Osteocyte (in vitro differentiated cells): ENCODE measurements at regions not wholly inside any gene's neighbourhood (a gene's known extent, or its start where the extent isn't known, plus 50 kb on each side); places are given as distances from the start of the nearest gene placed in this dataset.

Experiments
- DNase-seq: peaks from one replicate; pipeline ENCODE4 v3.0.0; 2021; ENCODE audit warnings: mixed read lengths; ENCODE audit not compliant: unreplicated experiment; ENCODE audit errors: extremely low spot score
- H3K27ac Mint-ChIP-seq: one replicate; pipeline ENCODE4 v1.8.0; 2021; ENCODE audit warnings: mild to moderate bottlenecking, mixed read lengths; ENCODE audit not compliant: unreplicated experiment
- H3K27me3 Mint-ChIP-seq: one replicate; pipeline ENCODE4 v1.8.0; 2021; ENCODE audit warnings: mixed read lengths; ENCODE audit not compliant: unreplicated experiment
- H3K36me3 Mint-ChIP-seq: one replicate; pipeline ENCODE4 v1.8.0; 2021; ENCODE audit warnings: mixed read lengths; ENCODE audit not compliant: unreplicated experiment
- H3K4me1 Mint-ChIP-seq: one replicate; pipeline ENCODE4 v1.8.0; 2021; ENCODE audit warnings: mixed read lengths; ENCODE audit not compliant: unreplicated experiment
- H3K4me3 Mint-ChIP-seq: one replicate; pipeline ENCODE4 v1.8.0; 2021; ENCODE audit warnings: mild to moderate bottlenecking, moderate library complexity, mixed read lengths; ENCODE audit not compliant: unreplicated experiment
- H3K9me3 Mint-ChIP-seq: one replicate; pipeline ENCODE4 v1.8.0; 2021; ENCODE audit warnings: mixed read lengths; ENCODE audit not compliant: unreplicated experiment
- CTCF ChIP-seq: fragments of 200-600 bp; sonication (generic); IDR thresholded peaks from 2 replicates; pipeline ENCODE4 v1.5.0; 2021; ENCODE audit warnings: antibody characterized with exemption, mild to moderate bottlenecking, moderate library complexity

DNA sequence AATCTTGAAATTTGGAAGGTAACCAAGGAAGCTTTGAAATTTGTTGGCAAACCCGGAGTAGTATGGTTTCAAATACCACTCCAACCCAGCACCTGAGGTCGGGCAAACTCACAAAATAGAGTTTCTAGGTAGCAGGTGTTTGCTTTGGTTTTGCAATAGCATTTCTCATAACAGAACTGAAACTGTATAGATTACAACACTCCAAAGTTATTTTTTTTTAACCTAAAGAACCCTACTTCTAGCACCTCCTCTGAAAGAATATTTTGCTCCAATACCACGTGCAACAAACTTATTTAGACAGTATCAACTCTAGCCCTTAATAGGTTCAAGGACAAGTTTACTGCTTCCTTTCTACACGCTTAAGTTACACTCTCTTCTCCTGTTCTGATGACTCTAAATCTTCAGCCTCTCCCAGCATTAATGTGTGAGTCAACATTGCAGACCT, 178.5 kb upstream of the FMN2 start:
- Mint-ChIP-seq H3K4me3 (no peak overlapping the region), H3K9me3 (no peaks in the 10 kb centered on the region), H3K4me1 (peaks cover 16% of the 10 kb centered on the region), H3K36me3 (no peaks in the 10 kb centered on the region), H3K27ac (no peak overlapping the region), H3K27me3 (peaks cover 14% of the 10 kb centered on the region)
- TF ChIP-seq CTCF: no peak
- DNase-seq: no peak

- H3K27ac Mint-ChIP-seq: no peak overlapping the region
- peaks cover 18% of the 10 kb centered on the region for H3K27me3 Mint-ChIP-seq
- no peaks in the 10 kb centered on the region for H3K36me3 Mint-ChIP-seq
- H3K4me1 Mint-ChIP-seq: peaks cover 16% of the 10 kb centered on the region
- no peaks in the 10 kb centered on the region for H3K9me3 Mint-ChIP-seq
- peak; percentile 34 for TF ChIP-seq CTCF
- no peak for DNase-seq
- no peak overlapping the region for H3K4me3 Mint-ChIP-seq
These were observed 176.9 kb upstream of the FMN2 start for GRCh38 chr1:239914751-239915231.

- Mint-ChIP-seq H3K4me1 (peaks cover 16% of the 10 kb centered on the region), H3K4me3 (no peak overlapping the region), H3K27me3 (peaks cover 7% of the 10 kb centered on the region), H3K9me3 (no peaks in the 10 kb centered on the region), H3K27ac (no peak overlapping the region), H3K36me3 (no peaks in the 10 kb centered on the region)
- DNase-seq: no peak
- no peak for TF ChIP-seq CTCF
These were observed 173.0 kb upstream of the FMN2 start for GRCh38 chr1:239918634-239919033.

GRCh38 chr1:239920214-239920613, 171.5 kb upstream of the FMN2 start:
- no peak overlapping the region for H3K27ac Mint-ChIP-seq
- DNase-seq: no peak
- peaks cover 7% of the 10 kb centered on the region for H3K27me3 Mint-ChIP-seq
- peaks cover 6% of the 10 kb centered on the region for H3K4me1 Mint-ChIP-seq
- TF ChIP-seq CTCF: no peak
- H3K4me3 Mint-ChIP-seq: no peak overlapping the region
- H3K9me3 Mint-ChIP-seq: no peaks in the 10 kb centered on the region
- H3K36me3 Mint-ChIP-seq: no peaks in the 10 kb centered on the region

GRCh38 chr1:239922778-239923522, 168.7 kb upstream of the FMN2 start:
- no peaks in the 10 kb centered on the region for H3K9me3 Mint-ChIP-seq

More at GRCh38 chr1:239922778-239923522, 168.7 kb upstream of the FMN2 start:
- no peak overlapping the region for H3K4me3 Mint-ChIP-seq
- no peak overlapping the region for H3K27ac Mint-ChIP-seq
- H3K27me3 Mint-ChIP-seq: peaks cover 4% of the 10 kb centered on the region
- no peak for TF ChIP-seq CTCF
- H3K4me1 Mint-ChIP-seq: no peaks in the 10 kb centered on the region
- H3K36me3 Mint-ChIP-seq: no peaks in the 10 kb centered on the region
- DNase-seq: no peak
